Activated CD4-positive, alpha-beta memory T cell treated with anti-CD3 and anti-CD28 coated beads, Interleukin-2, amount 10 ng/mL, durations not matched to agents 7 days and 5 days (primary cell): ENCODE measurements at regions not wholly inside any gene's neighbourhood (a gene's known extent, or its start where the extent isn't known, plus 50 kb on each side); places are given as distances from the start of the nearest gene placed in this dataset.

ENCODE experiments used
- CTCF ChIA-PET: fragments of 350-600 bp; sonication (Branson Sonifier 250); formaldehyde crosslinking; loops from one replicate; lab custom pipeline; 2021; ENCODE audit warnings: antibody characterized with exemption, inconsistent platforms; lab: Charles Lee
- POLR2A ChIA-PET: fragments of 350-600 bp; sonication (Branson Sonifier 250); formaldehyde crosslinking; loops from one replicate; lab custom pipeline; 2021; ENCODE audit warnings: antibody characterized with exemption; lab: Charles Lee
- DNase-seq: peaks from one replicate; pipeline ENCODE4 v3.0.0-alpha.2; 2020
- H3K27ac Mint-ChIP-seq: one replicate; pipeline ENCODE4 v1.8.0; 2021; ENCODE audit warnings: mild to moderate bottlenecking, mixed read lengths
- H3K27me3 Mint-ChIP-seq: one replicate; pipeline ENCODE4 v1.8.0; 2021; ENCODE audit warnings: mixed read lengths
- H3K36me3 Mint-ChIP-seq: one replicate; pipeline ENCODE4 v1.8.0; 2021; ENCODE audit warnings: low read depth, mixed read lengths
- H3K4me1 Mint-ChIP-seq: one replicate; pipeline ENCODE4 v1.8.0; 2021; ENCODE audit warnings: mixed read lengths
- H3K4me3 Mint-ChIP-seq: one replicate; pipeline ENCODE4 v1.8.0; 2021; ENCODE audit warnings: mild to moderate bottlenecking, mixed read lengths
- H3K9me3 Mint-ChIP-seq: one replicate; pipeline ENCODE4 v1.8.0; 2021; ENCODE audit warnings: mixed read lengths

DNA sequence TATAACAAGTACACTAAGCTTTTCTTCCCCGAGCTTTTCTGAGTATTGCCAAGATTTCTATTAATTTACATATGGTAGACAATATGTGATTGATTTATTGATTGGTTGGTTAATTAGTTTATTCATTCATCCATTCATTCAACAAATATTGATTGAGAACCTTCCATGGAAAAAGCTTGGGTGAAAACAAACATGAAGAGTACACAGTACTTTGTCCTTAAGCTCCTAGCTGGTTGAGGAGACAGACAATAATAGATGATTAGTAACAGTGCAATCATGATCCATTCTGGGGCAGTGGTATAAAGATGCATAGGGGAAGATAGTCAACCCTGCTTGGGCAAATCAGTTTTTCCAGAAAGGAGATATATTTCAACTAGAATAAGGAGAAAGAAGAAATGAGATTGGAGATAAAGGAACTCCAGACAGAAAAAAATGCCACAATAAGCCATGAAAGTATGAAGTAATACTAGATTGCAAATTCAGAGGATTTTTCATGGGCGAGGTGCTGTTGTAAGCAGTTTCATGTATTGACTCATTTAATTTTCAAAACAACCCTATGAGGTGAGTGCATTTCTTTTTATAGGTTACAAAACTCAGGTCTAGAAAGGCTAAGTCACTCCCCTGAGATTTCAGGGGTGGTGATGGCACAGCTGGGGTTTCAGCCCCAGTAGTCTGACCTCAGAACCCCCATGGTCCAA is 129.5 kb downstream of the RND3 start:
- Mint-ChIP-seq H3K27ac (no peak overlapping the region), H3K27me3 (no peaks in the 10 kb centered on the region), H3K36me3 (no peaks in the 10 kb centered on the region), H3K9me3 (peaks cover 5% of the 10 kb centered on the region), H3K4me1 (no peaks in the 10 kb centered on the region), H3K4me3 (no peak overlapping the region)
- CTCF ChIA-PET = no interaction called here
- POLR2A ChIA-PET = no interaction called here
- no peak for DNase-seq

- CTCF ChIA-PET = no interaction called here
- H3K36me3 Mint-ChIP-seq = no peaks in the 10 kb centered on the region
- no peaks in the 10 kb centered on the region for H3K4me1 Mint-ChIP-seq
- POLR2A ChIA-PET = no interaction called here
- H3K4me3 Mint-ChIP-seq = no peak overlapping the region
- no peaks in the 10 kb centered on the region for H3K27me3 Mint-ChIP-seq
- no peak overlapping the region for H3K27ac Mint-ChIP-seq
- DNase-seq = no peak
- peaks cover 4% of the 10 kb centered on the region for H3K9me3 Mint-ChIP-seq
Measured at GRCh38 chr2:150355440-150355839, 132.0 kb downstream of the RND3 start.

DNA sequence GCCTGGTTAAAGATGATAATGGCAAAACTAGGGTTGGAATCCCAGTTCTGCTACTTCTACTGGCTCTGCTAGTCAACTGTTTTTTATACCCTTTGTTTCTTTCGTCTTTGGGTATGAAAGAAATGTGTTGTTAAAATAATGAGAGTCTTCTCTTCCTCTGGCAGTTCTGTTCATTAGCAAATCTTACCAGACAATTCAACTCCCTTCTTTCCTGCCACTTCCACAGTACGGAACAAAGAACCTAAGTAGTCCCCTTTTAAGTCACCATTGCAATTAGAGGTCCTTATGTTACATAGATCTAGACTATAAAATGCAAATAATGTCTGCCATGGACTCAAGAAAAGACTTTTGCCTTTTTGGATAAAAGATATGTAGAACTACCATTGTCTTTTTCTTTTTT is 134.1 kb downstream of the RND3 start:
- Mint-ChIP-seq H3K4me1 (no peaks in the 10 kb centered on the region), H3K27ac (no peak overlapping the region), H3K4me3 (no peak overlapping the region), H3K36me3 (no peaks in the 10 kb centered on the region), H3K9me3 (peaks cover 5% of the 10 kb centered on the region), H3K27me3 (no peaks in the 10 kb centered on the region)
- no peak for DNase-seq
- ChIA-PET CTCF (no interaction called here), POLR2A (no interaction called here)

GRCh38 chr2:150351922-150352321 is 135.5 kb downstream of the RND3 start:
- CTCF ChIA-PET = no interaction called here

GRCh38 chr2:150350500-150350899 is 137.0 kb downstream of the RND3 start:
- Mint-ChIP-seq H3K4me1 (no peaks in the 10 kb centered on the region), H3K27me3 (no peaks in the 10 kb centered on the region), H3K4me3 (no peak overlapping the region), H3K9me3 (peaks cover 3% of the 10 kb centered on the region), H3K27ac (no peak overlapping the region), H3K36me3 (no peaks in the 10 kb centered on the region)
- ChIA-PET CTCF (no interaction called here), POLR2A (no interaction called here)
- DNase-seq = no peak

More at GRCh38 chr2:150351922-150352321, 135.5 kb downstream of the RND3 start:
- Mint-ChIP-seq H3K4me3 (no peak overlapping the region), H3K27ac (no peak overlapping the region), H3K4me1 (no peaks in the 10 kb centered on the region), H3K9me3 (peaks cover 3% of the 10 kb centered on the region), H3K27me3 (no peaks in the 10 kb centered on the region), H3K36me3 (no peaks in the 10 kb centered on the region)
- no peak for DNase-seq
- POLR2A ChIA-PET = no interaction called here

- no peaks in the 10 kb centered on the region for H3K4me1 Mint-ChIP-seq
- no peak for DNase-seq
- no peaks in the 10 kb centered on the region for H3K27me3 Mint-ChIP-seq
- peaks cover 3% of the 10 kb centered on the region for H3K9me3 Mint-ChIP-seq
- CTCF ChIA-PET = no interaction called here
- POLR2A ChIA-PET = no interaction called here
- H3K27ac Mint-ChIP-seq = no peak overlapping the region
- H3K4me3 Mint-ChIP-seq = no peak overlapping the region
- H3K36me3 Mint-ChIP-seq = no peaks in the 10 kb centered on the region
Measured at GRCh38 chr2:150346806-150347205, 140.7 kb downstream of the RND3 start.

DNA sequence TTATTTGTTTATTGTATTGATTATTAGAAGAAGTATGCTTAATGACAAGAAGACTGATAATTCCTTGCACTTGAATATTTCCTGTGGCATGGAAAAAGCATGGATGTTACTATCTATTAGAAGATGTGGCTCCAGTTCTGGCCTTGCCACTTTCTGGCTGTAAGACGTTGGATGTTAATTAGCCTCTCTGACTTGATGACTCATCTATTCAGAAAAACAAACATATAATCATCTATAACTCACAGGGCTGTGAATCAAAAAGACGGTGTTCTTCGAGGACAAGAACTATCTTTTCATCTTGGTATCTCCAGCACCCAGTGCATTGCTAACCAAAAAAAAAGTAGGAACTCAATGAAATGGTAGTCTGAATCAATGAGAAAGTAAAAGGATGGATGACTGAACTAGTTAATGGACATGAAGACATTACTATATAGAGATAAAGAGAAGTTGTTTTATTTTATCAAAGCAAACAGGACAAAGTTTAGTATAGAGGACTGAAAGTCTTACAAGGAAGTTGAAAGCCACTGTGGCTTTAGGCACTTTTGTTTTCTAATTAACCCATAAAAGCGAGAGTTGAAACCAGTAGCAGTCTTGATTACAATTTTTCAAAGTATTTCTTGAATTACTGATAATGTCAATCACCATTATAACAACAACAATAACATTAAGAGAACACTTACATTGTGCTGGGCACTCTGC is 145.3 kb downstream of the RND3 start:
- Mint-ChIP-seq H3K27me3 (no peaks in the 10 kb centered on the region), H3K4me3 (no peak overlapping the region), H3K27ac (no peak overlapping the region), H3K36me3 (no peaks in the 10 kb centered on the region), H3K4me1 (no peaks in the 10 kb centered on the region), H3K9me3 (peaks cover 2% of the 10 kb centered on the region)
- ChIA-PET CTCF (no interaction called here), POLR2A (no interaction called here)
- no peak for DNase-seq

GRCh38 chr2:150339951-150340350 is 147.5 kb downstream of the RND3 start:
- no peak overlapping the region for H3K4me3 Mint-ChIP-seq
- no peaks in the 10 kb centered on the region for H3K27me3 Mint-ChIP-seq
- H3K9me3 Mint-ChIP-seq = peaks cover 2% of the 10 kb centered on the region

DNA sequence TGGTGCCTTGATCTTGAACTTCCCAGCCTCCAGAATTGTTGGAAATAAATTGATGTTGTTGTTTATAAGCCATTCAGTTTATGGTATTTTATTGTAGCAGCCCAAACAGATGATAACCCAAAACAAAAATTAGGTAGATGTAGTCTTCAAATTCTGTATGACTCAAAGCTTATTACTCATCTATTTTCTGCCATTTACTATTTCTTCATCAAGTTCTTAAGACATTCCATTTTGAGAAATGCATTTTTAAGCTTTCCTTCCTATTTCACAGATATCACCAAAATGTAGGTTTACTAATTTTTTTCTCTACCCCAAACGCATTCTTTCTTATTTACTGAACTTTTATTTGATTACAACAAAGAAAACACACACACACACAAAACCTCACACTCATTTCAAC is 148.2 kb downstream of the RND3 start:
- no peak for DNase-seq
- Mint-ChIP-seq H3K4me3 (no peak overlapping the region), H3K27ac (no peak overlapping the region), H3K9me3 (peaks cover 2% of the 10 kb centered on the region), H3K4me1 (no peaks in the 10 kb centered on the region), H3K36me3 (no peaks in the 10 kb centered on the region), H3K27me3 (no peaks in the 10 kb centered on the region)
- CTCF ChIA-PET = no interaction called here
- POLR2A ChIA-PET = no interaction called here

More at GRCh38 chr2:150339951-150340350, 147.5 kb downstream of the RND3 start:
- DNase-seq = no peak
- ChIA-PET CTCF (no interaction called here), POLR2A (no interaction called here)
- Mint-ChIP-seq H3K4me1 (no peaks in the 10 kb centered on the region), H3K36me3 (no peaks in the 10 kb centered on the region), H3K27ac (no peak overlapping the region)

- Mint-ChIP-seq H3K9me3 (peaks cover 2% of the 10 kb centered on the region), H3K36me3 (no peaks in the 10 kb centered on the region), H3K27me3 (no peaks in the 10 kb centered on the region), H3K4me1 (no peaks in the 10 kb centered on the region), H3K27ac (no peak overlapping the region), H3K4me3 (no peak overlapping the region)
- no peak for DNase-seq
- ChIA-PET CTCF (no interaction called here), POLR2A (no interaction called here)
Measured at GRCh38 chr2:150335596-150335995, 151.9 kb downstream of the RND3 start.

DNA sequence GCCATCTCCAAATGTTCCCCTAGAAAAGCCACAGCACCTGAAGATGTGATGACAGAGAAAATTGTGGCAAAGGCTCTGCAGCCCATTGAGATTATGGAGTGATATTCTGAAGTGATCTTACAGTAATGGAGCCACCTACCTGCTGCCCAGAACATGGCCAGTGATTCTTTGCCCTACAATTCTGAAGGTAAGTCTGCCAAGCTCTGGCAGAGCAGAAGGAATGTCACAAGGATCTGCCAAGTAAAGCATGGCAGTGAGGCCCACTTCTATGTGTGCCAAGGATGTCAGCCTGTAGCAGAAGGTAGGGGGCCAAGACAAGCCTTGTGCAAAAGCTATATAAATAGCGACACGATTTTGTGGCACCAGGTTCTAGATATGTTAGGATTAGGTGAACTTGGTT is 155.1 kb downstream of the RND3 start:
- CTCF ChIA-PET = no interaction called here
- no peak for DNase-seq
- Mint-ChIP-seq H3K36me3 (no peaks in the 10 kb centered on the region), H3K27ac (no peak overlapping the region), H3K4me1 (no peaks in the 10 kb centered on the region), H3K4me3 (no peak overlapping the region), H3K9me3 (peaks cover 2% of the 10 kb centered on the region), H3K27me3 (no peaks in the 10 kb centered on the region)
- POLR2A ChIA-PET = no interaction called here

GRCh38 chr2:150327564-150328489 is 159.6 kb downstream of the RND3 start:
- Mint-ChIP-seq H3K4me1 (no peaks in the 10 kb centered on the region), H3K9me3 (peaks cover 2% of the 10 kb centered on the region), H3K36me3 (no peaks in the 10 kb centered on the region), H3K4me3 (no peak overlapping the region), H3K27me3 (no peaks in the 10 kb centered on the region), H3K27ac (no peak overlapping the region)
- POLR2A ChIA-PET = no interaction called here
- DNase-seq = no peak
- CTCF ChIA-PET = no interaction called here

DNA sequence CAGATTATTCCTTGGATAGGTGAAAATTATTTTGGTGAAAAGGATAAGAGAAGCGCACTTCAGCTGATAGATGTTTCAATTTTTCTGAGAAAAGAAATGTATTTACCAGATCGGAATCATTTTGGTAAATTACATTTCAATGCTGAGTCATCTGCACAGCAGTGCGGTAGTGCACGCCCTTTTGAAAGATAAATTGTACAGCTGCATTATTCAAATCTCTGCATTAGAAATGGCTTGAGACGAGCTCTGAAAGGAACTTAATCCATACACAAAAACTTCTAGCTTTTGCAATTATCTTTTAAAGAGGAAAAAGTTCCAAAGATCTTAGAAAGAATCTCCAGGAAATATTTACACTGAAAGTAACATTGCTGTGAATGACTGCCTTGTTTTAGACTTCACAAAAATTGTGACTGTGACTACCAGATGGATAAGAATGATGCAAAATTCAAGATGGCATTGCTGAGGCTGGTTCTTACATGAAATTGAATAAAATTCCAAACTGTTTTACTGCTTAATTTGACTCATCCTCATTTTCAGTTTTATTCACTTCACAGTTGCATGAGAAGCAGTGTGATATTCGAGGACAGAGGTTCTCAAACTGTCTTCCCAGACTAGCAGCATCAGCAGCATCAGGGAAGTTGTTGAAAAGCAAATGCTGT is 161.7 kb downstream of the RND3 start:
- POLR2A ChIA-PET = no interaction called here
- DNase-seq = no peak
- no peaks in the 10 kb centered on the region for H3K36me3 Mint-ChIP-seq
- peaks cover 2% of the 10 kb centered on the region for H3K9me3 Mint-ChIP-seq
- no peaks in the 10 kb centered on the region for H3K4me1 Mint-ChIP-seq
- no peak overlapping the region for H3K27ac Mint-ChIP-seq
- CTCF ChIA-PET = no interaction called here
- no peaks in the 10 kb centered on the region for H3K27me3 Mint-ChIP-seq
- H3K4me3 Mint-ChIP-seq = no peak overlapping the region
